Fibroblast of skin of left quadriceps (primary cell): ENCODE measurements at regions not wholly inside any gene's neighbourhood (a gene's known extent, or its start where the extent isn't known, plus 50 kb on each side); places are given as distances from the start of the nearest gene placed in this dataset.
A peak's percentile ranks its signal among the peaks of the same experiment; 100 is the strongest.

ENCODE experiments used
- DNase-seq, 2 experiments: peaks; one replicate each; pipeline ENCODE4 v3.0.0-alpha.2; 2013; ENCODE audit warnings: low read depth in 2 of 2

DNA sequence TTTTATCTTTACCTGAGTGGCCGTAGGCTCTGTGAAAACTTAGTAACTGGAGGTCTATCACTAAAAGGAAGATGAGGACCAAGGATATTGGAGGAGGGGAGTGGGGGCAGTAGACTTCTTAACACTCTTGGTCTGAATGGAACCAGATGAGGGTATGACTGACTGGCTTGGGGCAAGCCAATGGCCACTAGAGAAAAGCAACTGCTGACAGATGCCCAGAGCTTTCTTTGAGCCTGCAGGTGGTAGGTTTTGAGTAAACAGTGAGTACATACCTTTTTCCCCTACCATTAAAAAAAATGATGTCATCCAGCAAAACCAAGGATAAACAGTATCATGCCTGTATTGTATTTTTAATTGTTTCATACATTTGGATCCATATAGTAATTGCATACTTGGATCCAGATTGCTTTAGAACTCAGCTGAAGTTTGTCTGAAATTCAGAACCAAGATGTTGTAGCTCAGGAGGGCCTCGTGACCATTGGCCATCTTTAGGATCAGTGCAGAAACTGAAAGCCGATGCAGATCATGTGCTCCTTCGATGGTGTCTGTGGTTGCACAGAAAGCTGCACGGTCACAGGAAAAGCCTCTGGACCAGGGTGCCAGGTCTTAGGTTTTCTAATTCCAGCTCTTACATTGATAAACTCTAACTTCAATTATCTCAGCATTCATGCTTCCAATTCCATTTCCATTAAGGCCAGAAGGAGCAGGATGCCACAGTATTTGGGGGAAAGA lies 131.0 kb downstream of the PDGFRA start:
- no peak for DNase-seq

DNA sequence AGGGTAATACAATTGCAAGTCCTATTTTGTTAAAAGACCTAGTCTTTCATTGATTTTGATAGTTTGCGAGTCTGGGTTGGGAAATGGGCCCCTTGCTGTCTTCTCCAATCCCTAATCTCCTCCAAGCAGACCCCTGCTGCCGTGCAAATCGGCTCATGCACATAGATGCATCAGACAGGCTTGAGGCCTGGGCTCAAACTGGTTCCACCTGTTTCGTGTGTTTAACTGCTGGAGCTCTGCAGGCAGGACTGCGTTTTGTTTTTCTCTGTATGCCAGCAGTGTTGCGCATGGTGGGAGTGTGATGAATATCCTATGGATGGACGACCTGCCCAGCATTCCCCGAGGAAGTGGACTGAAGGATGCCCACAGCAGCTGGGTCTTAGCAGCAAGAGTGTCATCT lies 133.9 kb downstream of the PDGFRA start:
- DNase-seq, result no peak

DNA sequence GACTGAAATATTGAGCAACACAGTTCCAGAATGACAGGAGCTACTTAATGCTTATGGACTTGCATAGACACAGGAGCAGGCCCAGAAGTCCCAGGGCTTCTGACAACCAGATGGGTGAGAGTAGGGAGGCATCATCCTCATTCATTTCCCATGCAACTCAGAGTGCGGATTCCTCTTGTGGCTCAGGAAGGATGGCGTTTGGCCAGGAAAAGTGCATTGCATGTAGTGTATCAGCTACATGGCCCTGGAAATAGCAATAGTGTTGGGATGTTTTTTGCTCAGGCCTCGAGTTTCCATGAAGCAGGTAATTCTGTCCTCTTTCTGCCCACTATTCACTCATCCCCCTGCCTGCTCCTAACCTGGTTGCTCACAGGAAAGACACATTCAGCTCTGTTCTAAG lies 136.6 kb downstream of the PDGFRA start:
- DNase-seq, result no peak

DNA sequence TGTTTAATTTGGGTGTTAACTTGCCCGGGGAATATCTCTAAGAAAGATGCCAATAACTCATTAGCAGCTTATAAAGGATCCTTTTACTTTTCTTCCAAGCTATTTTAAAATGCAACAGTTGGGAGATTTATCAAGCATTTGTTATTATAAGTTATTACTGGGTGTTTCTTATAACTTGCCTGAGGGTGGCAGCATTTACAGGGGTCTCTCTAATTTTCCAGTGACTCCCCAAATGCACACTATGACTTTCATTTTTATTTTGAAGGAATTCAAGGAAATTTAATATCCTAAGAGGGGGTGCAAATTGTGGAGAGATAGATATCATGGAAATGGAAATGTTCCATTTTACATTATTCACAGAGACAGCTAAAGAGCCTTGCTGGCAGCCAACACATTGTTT lies 138.0 kb downstream of the PDGFRA start:
- no peak for DNase-seq

DNA sequence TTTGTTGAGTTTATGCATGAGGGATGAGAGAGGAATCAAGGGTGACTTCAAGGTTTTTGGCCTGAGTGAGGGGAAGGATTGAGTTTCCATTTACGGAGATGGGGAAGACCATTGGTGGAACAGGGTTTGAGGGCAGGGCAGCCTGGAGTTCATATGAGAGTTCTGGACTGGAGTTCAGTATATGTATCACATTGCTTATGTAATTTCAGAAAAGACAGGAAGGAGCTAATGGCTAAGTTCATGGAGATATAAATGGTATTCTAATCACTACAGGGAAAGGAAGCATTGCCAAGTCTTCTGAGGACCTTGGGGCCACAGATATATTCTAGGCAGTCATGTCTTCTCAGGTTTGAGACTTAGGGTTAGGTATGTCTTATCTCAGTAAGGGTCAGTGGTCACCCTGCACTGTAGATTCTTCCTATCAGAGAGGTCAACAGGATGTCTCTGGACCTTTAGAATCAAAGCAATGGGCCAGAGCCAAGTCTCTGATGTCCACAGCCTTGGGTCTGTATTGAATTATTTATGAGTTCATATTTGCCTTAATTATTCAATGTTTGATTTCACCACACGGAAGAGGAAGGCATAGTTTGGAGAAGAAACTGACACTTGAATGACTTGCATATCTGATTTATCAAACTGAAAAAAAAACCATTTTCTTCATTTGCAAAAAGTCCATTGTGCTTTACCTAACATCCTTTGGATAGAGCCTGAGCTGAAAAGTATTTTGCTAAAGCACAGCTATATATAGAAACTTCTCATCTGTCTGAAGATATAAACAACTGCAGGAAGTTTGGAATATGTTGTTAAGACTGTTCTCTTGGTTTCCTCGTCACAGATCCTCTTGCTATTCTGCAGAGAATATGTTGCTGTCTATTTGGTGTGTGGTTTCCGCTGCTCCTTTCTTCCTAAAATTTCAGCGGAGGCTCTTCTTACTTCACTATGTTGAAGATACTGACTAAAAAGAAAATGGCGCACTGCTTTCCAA lies 139.5 kb downstream of the PDGFRA start:
- DNase-seq, result no peak

DNA sequence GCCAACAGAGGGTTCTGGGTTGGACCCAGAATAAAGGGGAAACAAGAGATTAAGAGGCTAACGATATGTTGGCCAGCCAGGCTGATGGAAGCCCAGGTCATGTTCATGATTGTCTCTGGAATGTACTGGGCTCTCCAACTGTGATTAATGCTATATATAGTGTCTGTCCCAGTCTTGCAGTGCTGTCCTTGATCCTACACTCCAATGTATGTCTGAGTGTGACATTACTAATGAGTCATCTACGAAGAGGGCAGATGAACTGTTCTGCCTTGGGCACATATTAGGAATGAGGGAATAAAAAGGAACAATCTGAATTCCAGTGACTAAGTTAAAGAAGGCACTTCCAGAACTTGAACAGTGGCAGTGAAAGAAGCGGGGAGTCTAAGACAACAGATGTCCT lies 142.1 kb downstream of the PDGFRA start:
- DNase-seq, result no peak

DNA sequence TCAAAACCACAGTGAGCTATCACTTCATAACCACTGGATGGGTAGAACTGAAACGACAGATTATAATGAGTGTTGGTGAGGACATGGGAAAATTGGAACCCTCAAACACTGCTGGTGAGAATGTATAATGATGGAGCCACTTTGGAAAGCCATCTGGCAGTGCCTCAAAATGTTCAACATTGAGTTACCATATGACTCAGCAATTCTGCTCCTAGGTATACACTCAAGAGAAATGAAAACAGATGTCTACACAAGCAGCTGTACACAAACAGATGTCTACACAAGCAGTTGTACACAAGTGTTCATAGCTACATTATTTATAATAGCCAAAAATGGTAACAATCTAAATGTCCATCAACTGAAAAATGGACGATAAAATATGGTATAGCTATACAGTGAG lies 143.9 kb downstream of the PDGFRA start:
- DNase-seq, result no peak

DNA sequence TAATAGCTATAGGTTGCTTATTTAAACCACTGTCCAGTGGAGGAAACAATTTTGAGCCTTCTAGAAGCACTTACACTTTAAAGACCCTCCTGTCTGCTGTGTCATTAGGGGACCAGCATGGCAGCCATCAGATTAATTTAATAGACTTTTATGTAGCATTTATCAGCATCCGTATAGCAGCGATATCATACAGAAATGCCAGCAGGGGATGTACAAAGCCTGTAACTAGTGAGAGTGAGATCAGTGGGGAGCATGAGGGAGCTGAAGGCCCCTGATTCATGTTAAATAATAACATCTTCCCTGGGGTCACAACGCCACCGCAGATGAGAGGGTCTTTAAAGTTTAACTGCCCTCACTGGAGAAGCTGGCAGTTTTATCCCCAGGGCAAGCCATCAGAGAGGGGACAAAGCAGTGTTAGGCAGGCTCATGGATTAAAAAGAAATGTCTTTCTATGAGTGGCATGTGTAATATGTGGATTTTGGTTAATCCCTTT lies 144.7 kb downstream of the PDGFRA start:
- no peak for DNase-seq

DNA sequence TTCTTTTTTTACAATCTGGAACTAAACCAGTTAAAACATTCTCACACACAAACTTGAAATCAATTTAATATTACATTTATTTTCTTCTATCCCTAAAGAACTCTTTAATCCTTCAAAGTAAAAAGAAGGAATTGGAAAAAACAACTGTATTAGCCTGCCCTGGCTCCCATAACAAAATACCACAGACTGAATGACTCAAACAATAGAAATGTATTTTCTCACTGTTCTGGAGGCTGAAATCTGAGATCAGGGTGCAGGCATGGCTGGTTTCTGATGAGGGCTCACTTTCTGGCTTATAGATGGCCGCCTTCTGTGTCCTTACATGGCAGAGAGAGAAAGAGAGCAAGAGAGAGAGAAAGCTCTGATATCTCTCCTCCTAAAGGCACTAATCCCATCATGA lies 149.4 kb downstream of the PDGFRA start:
- DNase-seq, result no peak

DNA sequence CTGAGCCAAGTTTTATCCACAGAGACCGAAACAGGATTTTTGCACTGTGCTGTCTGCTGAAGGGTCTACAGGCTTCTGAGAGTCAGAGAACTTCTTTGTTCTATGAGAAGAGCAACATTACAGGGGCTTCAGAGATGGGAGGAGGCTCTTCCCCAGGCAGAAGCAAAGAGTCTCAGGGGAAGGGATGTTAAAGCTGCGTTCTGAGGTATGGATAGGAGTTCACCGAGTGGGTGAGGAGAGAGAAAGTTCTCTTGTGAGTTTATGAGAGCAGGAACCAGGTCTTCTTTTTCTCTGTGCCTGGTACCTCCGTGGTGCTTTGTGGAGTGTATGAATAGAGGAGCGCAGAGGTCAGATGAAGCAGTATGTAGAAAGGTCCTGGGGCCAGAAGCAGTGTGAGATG lies 155.1 kb downstream of the PDGFRA start:
- no peak for DNase-seq

DNA sequence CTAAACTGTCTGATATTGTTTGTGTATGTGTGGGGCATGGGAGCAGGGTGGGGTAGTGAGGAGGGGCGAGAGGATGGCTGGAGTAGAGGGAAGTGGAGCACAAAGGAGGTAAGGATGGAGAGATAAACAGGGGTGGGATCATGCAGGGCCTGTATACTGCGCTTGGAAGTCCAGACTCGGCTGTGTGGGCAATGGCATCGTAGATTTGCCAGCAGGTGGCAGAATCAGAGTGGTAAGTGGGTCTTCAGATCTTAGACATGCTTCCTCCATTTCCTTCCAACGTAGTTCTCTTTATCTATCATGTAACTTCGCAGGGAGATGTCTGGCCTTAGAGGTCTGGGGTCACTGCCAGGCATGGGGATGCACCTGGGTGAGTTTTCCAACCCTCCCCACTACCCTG lies 155.5 kb downstream of the PDGFRA start:
- DNase-seq, result peak; percentile 18 to 21

DNA sequence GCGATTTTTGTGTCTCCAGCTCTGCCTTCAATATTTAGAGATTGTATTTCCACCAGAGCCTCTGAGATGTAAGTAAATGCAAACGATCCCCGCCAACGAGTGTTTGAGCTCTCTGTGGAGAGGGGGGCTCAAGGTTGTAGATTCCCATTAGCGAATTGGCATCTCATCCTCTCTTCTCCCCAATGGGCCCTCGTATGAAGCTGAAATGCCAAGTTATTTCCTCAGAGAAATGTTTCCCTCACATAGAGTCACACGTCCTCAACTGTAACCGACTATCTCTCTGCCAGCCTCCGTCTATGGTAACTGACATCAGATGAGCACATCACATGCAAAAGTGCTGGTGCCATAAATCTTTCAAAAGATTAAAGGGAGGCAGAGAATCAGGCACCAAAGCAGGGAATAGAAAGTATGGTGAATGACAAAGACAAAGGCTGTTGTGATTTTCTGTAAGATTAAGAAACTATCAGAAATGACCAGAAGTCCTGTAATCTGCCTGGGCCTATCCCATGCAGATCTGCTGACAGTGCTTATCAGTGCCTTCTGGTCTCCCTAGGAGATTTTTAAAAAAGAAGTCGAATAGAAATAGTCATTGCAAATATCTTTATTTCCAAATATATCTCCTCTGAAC lies 157.1 kb downstream of the PDGFRA start:
- no peak for DNase-seq

DNA sequence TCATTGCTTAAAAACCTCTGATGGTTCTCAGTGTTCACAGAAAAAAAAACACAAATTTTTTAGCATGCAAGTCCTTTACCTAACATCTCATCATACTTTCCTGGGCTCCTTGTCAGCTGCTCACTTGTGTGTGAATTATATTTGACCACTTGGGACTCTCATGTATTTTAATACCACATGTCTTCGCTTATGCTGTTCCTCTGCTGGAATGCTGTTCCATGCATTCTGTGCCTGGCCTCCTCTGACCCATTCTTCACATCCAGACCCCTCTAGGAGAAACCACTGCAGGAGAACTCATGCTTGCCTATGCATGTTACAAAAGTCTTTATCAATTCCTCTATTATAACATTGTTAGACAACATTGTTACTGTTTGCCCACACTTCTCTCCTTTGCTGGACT lies 157.6 kb downstream of the PDGFRA start:
- DNase-seq, result no peak

DNA sequence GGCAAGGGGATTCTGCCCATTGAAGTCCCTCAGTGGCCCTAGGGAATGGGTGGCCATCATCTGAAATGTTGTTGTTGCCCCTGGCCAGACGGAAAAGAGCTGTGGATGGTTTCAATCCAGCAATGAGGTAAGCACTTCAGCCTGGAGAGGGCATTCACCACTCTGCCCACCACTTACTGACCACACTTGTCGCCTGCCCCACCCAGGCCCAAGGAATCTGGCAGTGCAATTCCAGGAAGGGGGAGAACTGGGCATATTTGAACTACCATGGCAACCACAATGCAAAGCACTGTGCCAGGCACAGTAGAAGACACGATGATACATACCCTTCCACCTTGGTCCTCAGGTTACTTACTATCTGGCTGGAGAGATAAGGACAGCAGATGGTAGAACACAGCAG lies 161.6 kb downstream of the PDGFRA start:
- no peak for DNase-seq

DNA sequence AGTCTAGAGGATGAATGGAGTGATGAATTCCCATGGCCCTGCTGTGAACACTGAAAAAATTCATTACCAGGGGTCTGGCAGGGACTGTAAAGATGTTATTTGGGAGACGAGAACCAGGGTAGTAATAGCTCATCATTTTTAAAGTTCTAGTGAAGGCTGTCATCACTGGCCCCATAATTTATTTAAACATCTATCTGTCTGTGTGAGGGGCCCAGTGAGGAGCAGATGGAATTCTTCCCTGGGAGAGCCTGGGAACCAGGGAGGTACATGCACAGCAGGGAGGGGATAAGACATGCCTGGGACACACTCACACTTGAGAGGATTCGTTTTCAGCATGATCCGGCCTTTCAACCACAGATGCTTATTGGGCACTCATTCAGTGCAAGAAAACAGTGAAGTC lies 162.0 kb downstream of the PDGFRA start:
- DNase-seq, result peak; percentile 16 to 18

DNA sequence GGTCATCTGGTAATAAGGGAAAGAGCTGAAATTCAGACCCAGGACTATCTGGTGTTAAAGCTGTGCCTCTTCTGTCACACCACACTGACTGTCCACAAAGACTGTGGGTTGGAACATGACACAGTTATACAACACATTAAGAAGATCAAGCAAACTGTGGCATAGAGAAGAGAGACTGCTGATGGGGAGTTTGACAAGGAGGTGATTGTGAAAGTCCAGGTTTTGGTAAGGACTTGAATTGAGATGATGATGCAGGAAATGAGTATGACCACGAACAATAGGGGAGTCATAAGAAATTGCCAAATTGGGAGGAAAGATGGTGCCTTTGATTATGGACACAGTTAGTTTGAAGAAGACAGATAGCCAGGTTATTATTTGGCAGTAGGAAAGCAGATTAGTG lies 163.4 kb downstream of the PDGFRA start:
- DNase-seq, result no peak

DNA sequence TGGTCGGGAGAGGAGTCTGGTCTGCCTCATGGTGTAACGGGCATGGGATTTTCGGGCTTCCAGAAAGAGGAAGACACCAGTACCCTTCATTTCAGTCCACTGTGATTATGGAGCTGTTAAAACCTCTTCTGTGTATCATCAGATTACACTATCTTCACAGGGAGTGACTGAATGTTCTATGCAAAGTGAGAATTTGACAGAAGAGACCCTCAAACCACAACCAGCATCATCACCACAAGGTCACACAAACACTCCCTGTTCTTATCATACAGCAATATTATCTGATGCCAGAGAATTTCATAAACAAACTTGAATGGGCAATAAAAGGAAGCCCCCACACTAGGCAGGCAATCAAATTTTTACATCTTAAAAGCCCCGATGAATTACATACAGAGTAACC lies 164.2 kb downstream of the PDGFRA start:
- no peak for DNase-seq

DNA sequence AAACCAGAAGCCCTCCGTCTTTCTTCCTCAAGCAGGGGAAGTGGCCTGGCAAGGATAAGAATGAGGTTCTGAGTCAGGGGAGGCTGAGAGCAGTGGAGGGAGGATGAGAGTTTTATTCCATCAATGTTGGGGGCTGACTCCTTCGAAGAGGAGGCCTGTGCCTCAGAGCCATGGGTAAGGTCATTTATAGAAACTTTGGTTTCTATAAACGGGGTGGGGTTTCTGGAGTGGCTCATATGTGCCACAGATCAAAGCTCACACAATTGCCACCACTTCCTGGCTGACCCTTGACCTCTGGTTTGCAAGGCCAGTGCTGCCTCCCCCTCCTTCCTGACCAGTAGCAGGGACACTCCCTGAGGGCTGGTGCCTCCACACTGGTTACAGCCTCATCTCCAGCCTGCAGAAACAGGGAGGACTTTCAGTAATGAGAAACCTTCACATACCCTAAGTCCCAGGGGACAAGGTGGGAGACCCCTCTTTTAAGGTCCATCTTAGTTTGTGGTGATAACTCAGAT lies 166.0 kb downstream of the PDGFRA start:
- no peak for DNase-seq

DNA sequence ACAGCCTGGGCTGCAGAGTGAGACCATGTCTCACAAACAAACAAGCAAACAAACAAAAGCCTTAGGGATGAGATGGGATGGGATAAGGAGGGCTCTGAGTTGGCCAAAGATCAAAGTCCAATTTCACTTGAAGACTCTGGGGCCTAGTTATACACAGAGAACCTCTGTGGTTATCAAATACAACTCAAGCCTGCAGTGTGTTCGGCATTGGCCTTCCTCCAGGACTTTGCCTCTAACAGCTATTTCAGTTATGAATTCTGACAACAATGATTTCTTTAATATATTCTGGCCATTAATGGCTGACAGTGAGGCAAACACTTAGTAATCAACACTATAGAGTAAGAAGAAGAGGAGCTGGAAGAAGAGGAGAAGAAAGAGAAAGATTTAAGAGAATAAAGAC lies 171.1 kb downstream of the PDGFRA start:
- no peak for DNase-seq

DNA sequence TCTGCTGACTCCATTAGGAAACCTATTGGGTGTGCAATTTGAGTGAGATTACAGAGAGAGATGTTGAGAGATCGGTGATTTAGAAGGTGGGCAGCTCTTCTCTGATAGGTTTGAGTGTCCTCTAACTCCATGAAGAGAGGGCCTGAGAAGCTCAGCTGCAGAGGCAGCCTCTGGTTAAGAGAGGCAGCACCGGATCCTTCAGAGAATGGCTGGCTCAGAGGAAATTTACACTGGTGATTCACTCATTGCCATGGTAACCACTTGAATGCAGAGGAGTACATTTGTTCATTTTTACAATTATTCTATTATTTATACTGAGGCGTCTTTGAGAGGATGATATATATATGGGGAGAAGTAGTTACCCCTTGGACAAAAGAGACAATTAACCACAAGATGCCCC lies 171.7 kb downstream of the PDGFRA start:
- DNase-seq, result peak; percentile 51 to 55

DNA sequence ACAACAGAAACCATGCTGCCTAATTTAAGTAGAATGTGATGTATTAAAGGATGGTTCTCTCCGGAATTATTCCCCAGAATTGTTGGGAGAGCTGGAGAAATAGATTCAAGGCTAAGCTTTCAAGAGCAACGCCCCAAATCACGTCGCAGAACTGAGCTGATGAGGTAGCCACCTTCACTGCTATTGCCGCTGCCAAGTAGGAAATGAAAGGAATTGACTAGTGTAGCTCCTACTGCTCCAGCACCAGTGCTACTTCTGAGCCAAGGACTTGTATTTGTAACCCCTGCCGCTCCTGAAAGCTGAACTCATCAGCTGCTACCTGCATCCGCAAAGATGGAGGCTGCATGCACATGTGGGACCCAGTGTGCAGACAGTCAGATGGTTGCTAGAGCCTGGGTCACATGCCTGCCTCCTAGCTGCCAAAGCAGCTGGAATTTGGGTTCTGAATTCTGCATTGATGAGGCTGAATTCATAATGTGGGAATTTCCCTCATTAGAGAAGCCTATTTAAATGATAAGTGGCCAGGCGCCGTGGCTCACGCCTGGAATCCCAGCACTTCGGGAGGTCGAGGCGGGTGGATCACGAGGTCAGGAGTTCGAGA lies 173.9 kb downstream of the PDGFRA start:
- no peak for DNase-seq
